ENCODE measurements at regions not wholly inside any gene's neighbourhood (a gene's known extent, or its start where the extent isn't known, plus 50 kb on each side); places are given as distances from the start of the nearest gene placed in this dataset.

DNA sequence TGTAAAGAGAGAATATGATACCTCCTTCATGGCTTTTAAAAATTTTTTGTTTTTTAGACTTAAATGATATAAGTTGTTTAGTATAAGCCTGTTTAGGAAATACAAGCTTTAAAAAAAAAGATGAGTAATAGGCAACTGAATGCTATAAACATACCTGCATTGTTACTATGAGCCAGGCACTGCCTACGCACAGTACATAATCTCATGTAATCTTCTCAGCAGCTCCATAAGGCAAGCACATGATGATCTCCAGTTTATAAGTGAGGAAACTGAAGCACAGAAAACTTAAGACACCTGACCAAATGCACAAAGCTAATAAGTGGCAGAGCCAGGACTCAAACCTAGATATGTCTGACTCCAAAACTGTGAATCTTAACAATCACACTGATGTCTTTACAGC, 156.3 kb upstream of the SLC1A4 start:
- no peaks in the 10 kb centered on the region for H3K27me3 Mint-ChIP-seq (ENCODE audit: insufficient read depth, unreplicated experiment)
- H3K27ac Mint-ChIP-seq (ENCODE audit: low read depth, unreplicated experiment) = no peak overlapping the region
- no TSS peak for BruUV-seq (replicated peaks)
- DNase-seq (ENCODE audit: unreplicated experiment) = no peak
- POLR2A ChIA-PET = interaction anchor here (0.7 to 4.4 kb wide), 4 partner anchors 25 to 534 kb away, joined by 3 to 35 read pairs (median 6); no protein-coding TSS in a partner anchor
- CTCF ChIA-PET = interaction anchor here (0.6 to 2.2 kb wide), 7 partner anchors 10 to 195 kb away, joined by 3 to 10 read pairs (median 3); no protein-coding TSS in a partner anchor
- no peak overlapping the region for H3K4me3 Mint-ChIP-seq (ENCODE audit: unreplicated experiment)
- intact Hi-C loops (cut with micrococcal nuclease) = loop anchor here (10.0 kb wide), 1 partner anchor 188 kb away; no protein-coding TSS in a partner anchor
- TF ChIP-seq, protein P1, sequence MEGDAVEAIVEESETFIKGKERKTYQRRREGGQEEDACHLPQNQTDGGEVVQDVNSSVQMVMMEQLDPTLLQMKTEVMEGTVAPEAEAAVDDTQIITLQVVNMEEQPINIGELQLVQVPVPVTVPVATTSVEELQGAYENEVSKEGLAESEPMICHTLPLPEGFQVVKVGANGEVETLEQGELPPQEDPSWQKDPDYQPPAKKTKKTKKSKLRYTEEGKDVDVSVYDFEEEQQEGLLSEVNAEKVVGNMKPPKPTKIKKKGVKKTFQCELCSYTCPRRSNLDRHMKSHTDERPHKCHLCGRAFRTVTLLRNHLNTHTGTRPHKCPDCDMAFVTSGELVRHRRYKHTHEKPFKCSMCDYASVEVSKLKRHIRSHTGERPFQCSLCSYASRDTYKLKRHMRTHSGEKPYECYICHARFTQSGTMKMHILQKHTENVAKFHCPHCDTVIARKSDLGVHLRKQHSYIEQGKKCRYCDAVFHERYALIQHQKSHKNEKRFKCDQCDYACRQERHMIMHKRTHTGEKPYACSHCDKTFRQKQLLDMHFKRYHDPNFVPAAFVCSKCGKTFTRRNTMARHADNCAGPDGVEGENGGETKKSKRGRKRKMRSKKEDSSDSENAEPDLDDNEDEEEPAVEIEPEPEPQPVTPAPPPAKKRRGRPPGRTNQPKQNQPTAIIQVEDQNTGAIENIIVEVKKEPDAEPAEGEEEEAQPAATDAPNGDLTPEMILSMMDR (IDR thresholded peaks at IDR 0.05; ENCODE audit: unreplicated experiment) = no peak
- peaks cover 40% of the 10 kb centered on the region for H3K4me1 Mint-ChIP-seq (ENCODE audit: insufficient read depth, unreplicated experiment)
- H3K9me3 Mint-ChIP-seq (ENCODE audit: unreplicated experiment) = no peaks in the 10 kb centered on the region
- no peaks in the 10 kb centered on the region for H3K36me3 Mint-ChIP-seq (ENCODE audit: insufficient read depth, unreplicated experiment)

DNA sequence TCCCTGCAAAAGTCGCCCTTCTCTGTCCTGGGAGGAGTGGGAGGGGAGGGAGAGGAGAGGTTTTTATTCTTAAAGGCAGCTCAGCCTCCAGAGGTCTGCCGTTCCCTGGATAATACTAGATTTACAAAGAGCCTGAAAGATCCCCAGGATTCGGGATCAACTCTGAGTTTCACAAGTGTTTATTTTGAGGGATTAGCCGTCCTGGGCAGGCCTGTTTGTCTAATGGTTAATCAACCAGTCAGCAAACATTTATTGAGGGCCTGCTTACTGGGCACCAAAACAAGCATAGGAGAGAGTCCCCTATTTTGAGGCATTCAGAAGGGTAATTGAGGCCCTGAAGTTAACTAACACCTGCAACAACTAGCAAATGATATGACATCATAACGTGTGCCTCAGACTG, 152.6 kb upstream of the SLC1A4 start:
- no TSS peak for BruUV-seq (replicated peaks)
- intact Hi-C loops (cut with micrococcal nuclease) = loop anchor here (10.0 kb wide), 1 partner anchor 192 kb away; no protein-coding TSS in a partner anchor
- Mint-ChIP-seq H3K4me1 (ENCODE audit: insufficient read depth, unreplicated experiment) (peaks cover 59% of the 10 kb centered on the region), H3K27ac (ENCODE audit: low read depth, unreplicated experiment) (peak overlapping the region; percentile 92), H3K36me3 (ENCODE audit: insufficient read depth, unreplicated experiment) (no peaks in the 10 kb centered on the region), H3K27me3 (ENCODE audit: insufficient read depth, unreplicated experiment) (no peaks in the 10 kb centered on the region), H3K4me3 (ENCODE audit: unreplicated experiment) (peak overlapping the region; percentile 51), H3K9me3 (ENCODE audit: unreplicated experiment) (no peaks in the 10 kb centered on the region)
- DNase-seq (ENCODE audit: unreplicated experiment) = no peak
- CTCF ChIA-PET = interaction anchor here (1.1 to 1.8 kb wide), 2 partner anchors 12 to 190 kb away, joined by 4 to 5 read pairs; no protein-coding TSS in a partner anchor
- POLR2A ChIA-PET = interaction anchor here (1.3 to 5.2 kb wide), 3 partner anchors 9 to 87 kb away, joined by 5 to 63 read pairs (median 21); no protein-coding TSS in a partner anchor
- TF ChIP-seq, protein P1 (IDR thresholded peaks at IDR 0.05; ENCODE audit: unreplicated experiment) = no peak

DNA sequence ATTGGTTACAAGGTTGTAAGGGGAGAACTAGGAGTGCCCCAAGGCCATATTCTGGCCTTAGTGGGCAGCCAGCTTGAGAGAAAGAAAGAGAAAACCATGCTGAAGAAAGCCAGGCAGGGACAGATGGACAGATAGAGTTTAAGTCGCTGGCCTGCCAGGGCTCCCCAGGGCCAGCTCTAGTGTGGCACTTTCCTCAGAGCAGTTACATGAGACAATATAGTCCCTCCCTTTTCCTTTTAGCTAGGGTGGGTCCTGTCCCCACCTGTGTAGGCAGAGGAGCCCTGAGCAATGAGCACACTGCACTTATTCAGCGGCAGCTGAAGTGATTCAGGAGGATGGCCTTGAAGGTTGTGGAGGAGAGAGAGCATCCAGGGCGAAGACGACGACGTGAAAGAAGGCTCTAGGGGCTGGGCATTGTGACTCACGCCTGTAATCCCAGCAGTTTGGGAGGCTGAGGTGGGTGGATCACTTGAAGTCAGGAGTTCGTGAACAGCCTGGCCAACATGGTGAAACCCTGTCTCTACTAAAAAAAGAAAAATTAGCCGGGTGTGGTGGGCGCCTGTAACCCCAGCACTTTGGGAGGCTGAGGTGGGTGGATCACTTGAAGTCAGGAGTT, 152.0 kb upstream of the SLC1A4 start:
- ChIA-PET CTCF (interaction anchor here (1.1 to 1.8 kb wide), 5 partner anchors 11 to 191 kb away, joined by 3 to 5 read pairs (median 4); no protein-coding TSS in a partner anchor), POLR2A (interaction anchor here (1.1 to 5.2 kb wide), 7 partner anchors 9 to 193 kb away, joined by 3 to 63 read pairs (median 10); partner anchors contain the start of gene SERTAD2)
- Mint-ChIP-seq H3K4me1 (ENCODE audit: insufficient read depth, unreplicated experiment) (peaks cover 54% of the 10 kb centered on the region), H3K27ac (ENCODE audit: low read depth, unreplicated experiment) (peak overlapping the region; percentile 92), H3K9me3 (ENCODE audit: unreplicated experiment) (no peaks in the 10 kb centered on the region), H3K36me3 (ENCODE audit: insufficient read depth, unreplicated experiment) (no peaks in the 10 kb centered on the region), H3K4me3 (ENCODE audit: unreplicated experiment) (peak overlapping the region; percentile 51), H3K27me3 (ENCODE audit: insufficient read depth, unreplicated experiment) (no peaks in the 10 kb centered on the region)
- BruUV-seq (replicated peaks) = no TSS peak
- DNase-seq (ENCODE audit: unreplicated experiment) = peak; percentile 74
- intact Hi-C loops (cut with micrococcal nuclease) = loop anchor here (10.0 kb wide), 1 partner anchor 192 kb away; no protein-coding TSS in a partner anchor
- TF ChIP-seq, protein P1 (IDR thresholded peaks at IDR 0.05; ENCODE audit: unreplicated experiment) = no peak

DNA sequence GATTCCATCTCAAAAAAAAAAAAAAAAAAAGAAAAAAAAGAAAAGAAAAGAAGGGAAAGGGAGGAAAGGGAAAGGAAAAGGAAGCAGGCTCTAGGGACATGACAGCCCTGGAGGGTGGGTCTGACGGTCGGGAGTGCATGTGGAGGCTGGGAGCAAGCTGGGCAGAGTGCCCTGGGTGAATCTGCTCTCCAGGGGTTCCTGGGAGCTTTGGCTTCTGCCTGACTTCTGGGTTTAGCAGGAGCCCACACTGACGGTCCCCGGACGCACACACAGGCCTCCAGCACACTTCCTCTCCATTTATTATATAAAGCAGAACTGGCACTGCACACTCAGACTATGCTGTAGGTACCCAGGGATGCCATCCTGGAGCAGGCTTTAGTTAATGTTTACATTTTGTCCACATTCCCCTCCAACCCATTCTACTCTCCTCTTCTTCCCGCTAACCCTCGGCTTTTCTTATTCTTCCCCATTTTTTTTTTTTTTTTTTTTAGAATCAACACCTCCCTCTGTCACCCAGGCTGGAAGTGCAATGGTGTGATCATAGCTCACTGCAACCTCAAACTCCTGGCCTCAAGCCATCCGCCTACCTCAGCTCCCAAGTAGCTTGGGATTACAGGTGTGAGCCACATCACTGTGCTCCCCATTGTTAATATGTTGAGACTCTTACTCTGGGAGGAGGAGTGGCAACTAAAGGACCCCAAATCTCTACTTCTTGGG, 151.1 kb upstream of the SLC1A4 start:
- TSS peak; percentile 26 for BruUV-seq (replicated peaks)
- ChIA-PET CTCF (interaction anchor here (0.6 to 1.8 kb wide), 8 partner anchors 10 to 192 kb away, joined by 3 to 9 read pairs (median 4); no protein-coding TSS in a partner anchor), POLR2A (interaction anchor here (0.6 to 5.2 kb wide), 16 partner anchors 8 to 948 kb away, joined by 3 to 63 read pairs (median 4); partner anchors contain the start of gene SERTAD2)
- no peaks in the 10 kb centered on the region for H3K36me3 Mint-ChIP-seq (ENCODE audit: insufficient read depth, unreplicated experiment)
- peak overlapping the region; percentile 92 for H3K27ac Mint-ChIP-seq (ENCODE audit: low read depth, unreplicated experiment)
- peak; percentile 84 for DNase-seq (ENCODE audit: unreplicated experiment)
- peaks cover 49% of the 10 kb centered on the region for H3K4me1 Mint-ChIP-seq (ENCODE audit: insufficient read depth, unreplicated experiment)
- no peaks in the 10 kb centered on the region for H3K27me3 Mint-ChIP-seq (ENCODE audit: insufficient read depth, unreplicated experiment)
- H3K9me3 Mint-ChIP-seq (ENCODE audit: unreplicated experiment) = no peaks in the 10 kb centered on the region
- peak overlapping the region; percentile 51 for H3K4me3 Mint-ChIP-seq (ENCODE audit: unreplicated experiment)
- intact Hi-C loops (cut with micrococcal nuclease) = loop anchor here (2.0 to 10.0 kb wide), 4 partner anchors 21 to 193 kb away; no protein-coding TSS in a partner anchor
- TF ChIP-seq, protein P1 (IDR thresholded peaks at IDR 0.05; ENCODE audit: unreplicated experiment) = no peak
